Rectal smooth muscle tissue (tissue), 1 donor: ENCODE measurements at regions not wholly inside any gene's neighbourhood (a gene's known extent, or its start where the extent isn't known, plus 50 kb on each side); places are given as distances from the start of the nearest gene placed in this dataset.

ENCODE experiments used
- H3K27ac ChIP-seq: one replicate; pipeline ENCODE4 v1.7.0; 2013; ENCODE audit warnings: low read depth, low read length, inconsistent platforms
- H3K27me3 ChIP-seq: one replicate; pipeline ENCODE4 v1.7.0; 2013; ENCODE audit warnings: low read length; ENCODE audit not compliant: control insufficient read depth, insufficient read depth
- H3K36me3 ChIP-seq: one replicate; pipeline ENCODE4 v1.7.0; 2013; ENCODE audit warnings: low read length; ENCODE audit not compliant: control insufficient read depth, insufficient read depth
- H3K4me1 ChIP-seq: one replicate; pipeline ENCODE4 v1.7.0; 2013; ENCODE audit warnings: low read length; ENCODE audit not compliant: control insufficient read depth, insufficient read depth
- H3K4me3 ChIP-seq: one replicate; pipeline ENCODE4 v1.7.0; 2013; ENCODE audit warnings: low read length
- H3K9ac ChIP-seq: one replicate; pipeline ENCODE4 v1.7.0; 2013; ENCODE audit warnings: low read length

DNA sequence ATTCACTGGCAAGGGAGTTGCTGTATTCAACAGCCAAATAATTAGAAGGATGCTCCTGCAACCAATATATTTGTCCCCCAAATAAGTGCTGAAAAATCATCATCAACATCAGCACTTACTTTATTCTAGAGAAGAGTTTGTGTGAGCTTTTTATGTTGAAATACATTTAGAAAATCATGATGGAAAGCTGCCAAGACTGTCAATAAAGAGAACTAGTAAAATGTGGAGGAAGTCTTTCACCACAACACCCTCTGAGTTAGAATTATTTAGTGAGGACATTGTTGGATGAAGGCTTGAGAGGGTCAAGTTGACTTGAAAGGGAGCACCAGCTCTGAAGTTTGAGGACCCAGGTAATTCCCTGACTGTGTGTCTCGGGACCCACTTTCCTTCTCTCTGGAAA lies 100.2 kb upstream of the TBCA start:
- H3K27ac ChIP-seq = no peak overlapping the region
- H3K4me1 ChIP-seq = no peaks in the 10 kb centered on the region
- no peaks in the 10 kb centered on the region for H3K36me3 ChIP-seq
- H3K27me3 ChIP-seq = no peaks in the 10 kb centered on the region
- H3K4me3 ChIP-seq = no peak overlapping the region
- no peak overlapping the region for H3K9ac ChIP-seq

DNA sequence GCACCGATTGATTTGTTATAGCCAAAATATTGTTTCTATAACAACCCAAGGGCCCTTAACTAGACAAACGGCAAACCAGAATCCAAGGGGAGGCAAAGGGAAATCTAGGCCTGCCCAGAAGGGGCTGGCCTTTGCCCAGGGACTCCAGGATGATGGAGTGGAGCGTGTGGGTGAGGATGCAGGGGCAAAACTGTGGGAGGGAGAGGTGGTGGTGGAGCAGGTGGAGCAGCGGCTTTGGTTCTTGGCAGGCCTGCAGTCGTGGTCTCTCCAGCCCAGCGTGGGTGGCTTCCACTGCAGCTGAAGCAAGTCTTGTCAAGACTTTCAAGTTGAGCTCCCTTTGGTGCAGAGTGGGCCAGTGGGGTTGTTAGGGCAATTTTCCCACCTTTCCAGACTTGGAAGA lies 98.6 kb upstream of the TBCA start:
- Histone ChIP-seq H3K27me3 (no peaks in the 10 kb centered on the region), H3K4me3 (no peak overlapping the region), H3K36me3 (no peaks in the 10 kb centered on the region), H3K27ac (no peak overlapping the region), H3K4me1 (no peaks in the 10 kb centered on the region), H3K9ac (no peak overlapping the region)

DNA sequence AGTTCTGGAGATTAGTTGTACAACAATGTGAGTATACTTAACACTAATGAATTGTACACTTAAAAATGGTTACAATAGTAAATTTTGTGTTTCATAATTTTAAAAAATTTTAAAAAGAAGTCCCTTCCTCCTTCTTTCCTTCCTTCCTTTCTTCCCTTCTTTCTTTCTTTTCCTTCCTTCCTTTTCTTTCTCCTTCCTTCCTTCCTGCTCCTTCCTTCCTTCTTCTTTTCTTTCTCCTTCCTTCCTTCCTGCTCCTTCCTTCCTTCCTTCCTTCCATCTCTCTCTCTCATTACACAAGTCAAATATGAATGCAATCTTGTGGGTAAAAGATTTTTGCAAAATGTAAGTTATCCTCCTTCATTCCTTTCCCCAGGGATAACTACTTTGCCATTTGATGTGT lies 97.1 kb upstream of the TBCA start:
- Histone ChIP-seq H3K27me3 (no peaks in the 10 kb centered on the region), H3K9ac (no peak overlapping the region), H3K36me3 (no peaks in the 10 kb centered on the region), H3K4me1 (no peaks in the 10 kb centered on the region), H3K27ac (no peak overlapping the region), H3K4me3 (no peak overlapping the region)

DNA sequence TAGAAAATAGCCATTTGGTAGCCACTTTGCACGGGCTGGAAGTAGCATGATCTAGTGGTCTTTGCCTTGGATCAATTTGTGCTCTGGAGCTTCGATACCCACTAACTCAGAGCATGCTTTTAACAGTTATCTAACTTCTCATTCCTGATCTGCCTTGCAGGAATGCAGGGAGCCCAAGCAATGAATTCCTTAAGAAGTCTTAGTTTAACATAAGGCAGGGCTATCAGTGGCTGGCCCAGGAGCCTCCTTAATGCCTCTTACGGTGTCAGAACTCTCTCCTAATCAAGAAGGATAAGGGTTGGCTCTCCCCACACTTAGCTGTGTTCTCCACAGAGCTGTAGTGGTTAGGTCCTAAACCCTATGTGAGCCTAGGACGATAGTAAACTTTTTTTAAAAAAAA lies 95.8 kb upstream of the TBCA start:
- Histone ChIP-seq H3K36me3 (no peaks in the 10 kb centered on the region), H3K27ac (no peak overlapping the region), H3K27me3 (no peaks in the 10 kb centered on the region), H3K9ac (no peak overlapping the region), H3K4me1 (no peaks in the 10 kb centered on the region), H3K4me3 (no peak overlapping the region)

DNA sequence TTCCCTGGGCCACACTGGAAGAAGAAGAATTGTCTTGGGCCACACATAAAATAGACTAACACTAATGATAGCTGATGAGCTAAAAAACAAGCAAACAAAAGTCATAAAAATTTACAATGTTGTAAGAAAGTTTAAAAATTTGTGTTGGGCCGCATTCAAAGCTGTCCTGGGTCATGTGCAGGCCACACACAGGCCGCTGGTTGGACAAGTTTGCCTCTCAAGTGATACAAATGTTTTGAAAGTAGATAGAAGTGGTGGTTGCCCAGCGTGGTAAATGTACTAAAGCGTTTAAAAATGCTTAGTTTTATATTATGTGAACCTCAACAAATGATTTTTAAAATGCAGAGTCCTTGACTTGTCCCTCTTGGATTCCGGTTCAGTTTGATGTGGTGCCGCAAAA lies 94.9 kb upstream of the TBCA start:
- Histone ChIP-seq H3K9ac (no peak overlapping the region), H3K4me1 (no peaks in the 10 kb centered on the region), H3K4me3 (no peak overlapping the region), H3K27ac (no peak overlapping the region), H3K36me3 (no peaks in the 10 kb centered on the region), H3K27me3 (no peaks in the 10 kb centered on the region)

DNA sequence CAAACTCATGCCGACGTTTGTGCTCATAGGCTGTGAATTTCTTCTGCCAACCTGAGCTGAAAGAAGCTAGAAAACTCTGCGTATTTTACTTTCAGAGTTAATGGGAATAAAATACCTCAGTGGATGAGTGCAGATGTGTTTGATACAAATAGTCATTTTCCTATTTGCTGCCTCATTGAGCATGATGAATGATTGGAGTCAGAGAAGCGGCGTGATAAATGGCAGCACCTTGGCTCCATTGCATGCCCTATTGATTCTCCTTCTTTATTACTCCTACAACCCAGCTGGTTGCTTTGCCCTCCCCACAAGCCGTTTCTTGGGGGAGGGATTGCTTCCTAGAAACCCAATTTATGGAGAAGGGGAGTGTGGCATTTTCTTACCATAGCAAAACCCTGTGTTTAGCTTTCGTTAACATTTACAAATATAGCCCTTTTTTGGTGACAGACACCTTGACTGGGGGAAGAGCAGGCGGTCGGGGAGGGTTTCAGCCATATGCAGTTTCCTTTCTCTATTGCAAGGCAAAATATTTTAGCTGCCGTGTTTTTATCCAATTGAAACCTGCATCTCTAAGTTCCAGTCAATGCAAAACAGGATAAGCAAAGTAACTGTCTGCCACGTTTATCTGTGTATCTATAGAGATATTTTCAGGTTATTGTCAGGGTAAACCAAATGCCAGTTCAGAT lies 93.1 kb upstream of the TBCA start:
- H3K27ac ChIP-seq = no peak overlapping the region
- no peaks in the 10 kb centered on the region for H3K4me1 ChIP-seq
- H3K9ac ChIP-seq = no peak overlapping the region
- H3K36me3 ChIP-seq = no peaks in the 10 kb centered on the region
- H3K27me3 ChIP-seq = no peaks in the 10 kb centered on the region
- no peak overlapping the region for H3K4me3 ChIP-seq

DNA sequence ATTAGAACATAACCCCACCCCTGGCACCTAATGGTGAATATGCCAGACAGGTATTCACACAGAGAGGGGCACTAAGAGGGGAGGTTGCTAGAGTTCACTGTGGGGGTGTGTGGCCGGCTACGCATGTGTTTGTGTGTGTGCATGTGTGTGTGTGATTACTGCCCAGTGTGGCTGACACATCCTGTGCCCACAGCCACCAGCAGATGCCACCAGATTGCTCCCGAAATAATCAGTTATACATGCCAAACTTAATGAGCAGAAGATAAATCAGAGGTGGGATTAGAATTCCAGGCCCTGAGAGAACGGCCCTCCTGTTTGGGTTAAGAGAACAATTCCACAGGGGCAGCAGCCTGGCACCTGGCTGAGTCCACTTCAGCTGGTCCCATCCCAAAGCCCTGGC lies 91.8 kb upstream of the TBCA start:
- no peak overlapping the region for H3K27ac ChIP-seq
- no peak overlapping the region for H3K9ac ChIP-seq
- H3K36me3 ChIP-seq = no peaks in the 10 kb centered on the region

DNA sequence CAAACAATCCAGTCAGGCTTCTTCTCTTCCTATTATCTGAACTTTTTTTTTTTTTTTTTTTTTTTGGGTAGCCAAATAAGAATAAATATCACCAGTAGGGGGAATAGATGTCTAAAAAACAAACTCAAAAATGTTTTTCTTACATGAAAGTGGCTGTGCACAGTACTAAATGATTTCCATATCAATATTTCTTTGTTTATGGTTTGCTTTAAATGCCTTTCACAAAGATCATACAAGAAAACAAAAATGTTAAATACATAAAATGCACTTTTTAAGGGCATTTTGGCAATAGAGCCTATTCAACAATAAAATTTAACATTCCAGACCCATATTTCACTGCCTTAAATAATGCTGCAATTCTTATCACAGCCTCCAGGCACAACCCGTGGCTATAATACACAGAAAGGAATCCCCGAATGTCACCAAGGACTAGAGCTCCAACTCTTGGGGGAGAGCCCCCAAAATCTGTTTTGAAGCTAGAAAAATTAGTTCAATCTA lies 91.1 kb upstream of the TBCA start:
- H3K27ac ChIP-seq = no peak overlapping the region

More for the DNA sequence above, 91.8 kb upstream of the TBCA start:
- Histone ChIP-seq H3K4me3 (no peak overlapping the region), H3K27me3 (no peaks in the 10 kb centered on the region), H3K4me1 (no peaks in the 10 kb centered on the region)

DNA sequence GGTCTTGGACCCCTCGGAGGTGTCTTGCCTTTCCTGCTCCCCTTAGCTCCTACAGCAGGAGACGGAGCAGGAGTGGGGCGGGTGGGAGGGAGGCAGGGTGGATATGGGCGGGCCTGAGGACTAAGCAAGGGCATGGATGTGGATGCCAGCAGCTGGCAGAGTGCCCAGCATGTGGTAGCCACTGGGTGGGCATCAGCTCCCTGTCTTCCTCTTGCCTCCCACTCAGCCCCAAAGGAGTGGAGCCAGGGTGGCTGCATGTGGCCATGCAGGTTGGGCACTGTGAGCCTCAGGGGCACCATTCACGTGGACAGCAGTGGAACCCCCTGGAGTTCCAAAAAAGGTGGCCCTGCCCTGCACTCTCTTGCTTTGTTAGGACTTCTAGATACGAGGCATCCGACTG lies 90.1 kb upstream of the TBCA start:
- Histone ChIP-seq H3K36me3 (no peaks in the 10 kb centered on the region), H3K27me3 (no peaks in the 10 kb centered on the region), H3K27ac (no peak overlapping the region), H3K9ac (no peak overlapping the region), H3K4me3 (no peak overlapping the region), H3K4me1 (no peaks in the 10 kb centered on the region)

More for the DNA sequence above, 91.1 kb upstream of the TBCA start:
- H3K27me3 ChIP-seq = no peaks in the 10 kb centered on the region
- no peaks in the 10 kb centered on the region for H3K36me3 ChIP-seq
- no peaks in the 10 kb centered on the region for H3K4me1 ChIP-seq
- H3K4me3 ChIP-seq = no peak overlapping the region
- no peak overlapping the region for H3K9ac ChIP-seq

DNA sequence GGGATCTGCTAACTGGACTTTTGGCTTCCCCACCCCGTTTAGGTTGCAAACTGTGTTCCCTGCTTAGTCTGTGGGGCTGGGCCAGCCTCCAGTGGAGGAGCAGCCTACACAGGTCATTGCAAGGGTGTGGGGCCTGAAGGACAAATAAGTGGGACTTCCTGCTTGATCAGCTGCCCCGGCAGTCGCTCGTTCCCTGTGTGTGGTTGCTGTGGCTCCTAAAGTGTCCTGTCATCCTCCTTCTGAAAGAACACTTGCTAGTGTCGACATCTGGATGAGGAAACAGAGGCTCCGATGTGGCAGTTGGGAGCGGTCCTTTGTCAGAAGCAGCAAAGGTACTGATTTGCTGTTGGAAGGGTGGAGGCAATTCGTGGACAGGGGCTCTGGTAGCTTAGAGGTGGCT lies 88.9 kb upstream of the TBCA start:
- Histone ChIP-seq H3K9ac (no peak overlapping the region), H3K27me3 (no peaks in the 10 kb centered on the region), H3K36me3 (no peaks in the 10 kb centered on the region), H3K4me3 (no peak overlapping the region), H3K27ac (no peak overlapping the region), H3K4me1 (no peaks in the 10 kb centered on the region)

DNA sequence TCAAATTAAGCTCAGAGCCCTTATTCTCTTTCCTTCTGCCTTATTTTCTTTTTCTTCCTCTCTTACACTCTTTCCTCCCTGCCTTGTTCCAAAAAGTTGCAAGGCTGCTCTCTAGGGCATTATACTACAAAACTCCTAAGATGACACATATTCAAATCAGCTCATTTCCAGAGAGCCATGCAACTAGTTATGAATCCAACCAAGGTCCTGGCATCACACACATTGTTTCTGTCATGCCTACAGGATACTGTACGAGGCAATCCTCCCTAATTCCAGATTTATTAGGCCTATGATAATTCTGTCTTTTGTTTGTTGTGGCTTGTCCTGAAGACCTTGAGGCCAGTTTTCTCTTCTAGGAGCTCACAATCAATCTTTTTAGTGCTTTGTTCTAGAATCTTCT lies 87.0 kb upstream of the TBCA start:
- Histone ChIP-seq H3K9ac (no peak overlapping the region), H3K36me3 (no peaks in the 10 kb centered on the region), H3K27ac (no peak overlapping the region), H3K27me3 (no peaks in the 10 kb centered on the region), H3K4me1 (no peaks in the 10 kb centered on the region), H3K4me3 (no peak overlapping the region)

DNA sequence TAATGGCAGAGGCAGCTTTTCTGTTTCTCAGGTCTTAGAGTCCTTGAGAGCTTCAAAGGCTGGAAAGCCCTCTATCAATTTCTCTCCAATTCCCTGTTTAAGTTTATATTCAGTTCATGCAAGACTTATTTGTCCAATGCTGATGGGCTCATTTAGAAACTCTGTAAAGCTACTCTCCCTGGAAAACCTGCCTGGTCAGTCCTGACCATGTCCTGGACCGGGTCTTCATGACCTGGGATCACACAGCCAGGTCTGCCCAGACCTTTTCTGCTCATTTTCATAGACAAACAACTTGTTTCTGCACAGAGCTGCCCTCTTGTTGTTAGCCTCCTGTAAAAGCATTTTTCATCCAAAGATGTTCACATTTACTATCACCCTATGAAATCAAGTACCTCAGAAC lies 85.4 kb upstream of the TBCA start:
- H3K27me3 ChIP-seq = no peaks in the 10 kb centered on the region
- no peaks in the 10 kb centered on the region for H3K36me3 ChIP-seq
- H3K4me1 ChIP-seq = no peaks in the 10 kb centered on the region
- no peak overlapping the region for H3K27ac ChIP-seq
- no peak overlapping the region for H3K4me3 ChIP-seq
- H3K9ac ChIP-seq = no peak overlapping the region

DNA sequence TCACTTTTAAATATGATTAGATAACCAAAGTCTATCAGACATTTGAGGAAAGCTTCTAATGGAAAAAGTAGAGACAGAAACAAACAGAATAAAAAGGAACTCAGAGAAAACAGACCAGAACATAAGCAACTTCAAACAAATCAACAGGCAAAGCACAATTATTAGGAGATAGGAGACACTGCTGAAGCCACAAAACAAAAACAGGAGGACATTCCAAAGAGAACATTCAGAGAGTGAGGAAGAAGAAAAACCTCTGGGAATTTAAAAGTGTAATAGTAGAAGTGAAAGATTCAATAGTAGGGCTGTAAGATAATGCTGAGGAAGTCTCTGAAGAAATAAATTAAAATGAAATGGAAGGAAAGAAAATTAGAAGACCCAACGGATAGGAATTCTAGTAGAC lies 83.2 kb upstream of the TBCA start:
- Histone ChIP-seq H3K4me1 (no peaks in the 10 kb centered on the region), H3K9ac (no peak overlapping the region), H3K4me3 (no peak overlapping the region), H3K27ac (no peak overlapping the region), H3K27me3 (no peaks in the 10 kb centered on the region), H3K36me3 (no peaks in the 10 kb centered on the region)
